ENCODE measurements at regions not wholly inside any gene's neighbourhood (a gene's known extent, or its start where the extent isn't known, plus 50 kb on each side); places are given as distances from the start of the nearest gene placed in this dataset.

- no peak overlapping the region for H3K27ac Mint-ChIP-seq
- DNase-seq (ENCODE audit: low spot score, unreplicated experiment) = no peak
- H3K4me1 Mint-ChIP-seq (ENCODE audit: low read depth) = no peaks in the 10 kb centered on the region
- no peaks in the 10 kb centered on the region for H3K27me3 Mint-ChIP-seq
- no peaks in the 10 kb centered on the region for H3K36me3 Mint-ChIP-seq (ENCODE audit: insufficient read depth)
- H3K4me3 Mint-ChIP-seq (ENCODE audit: low read depth) = no peak overlapping the region
- TF ChIP-seq CTCF (IDR thresholded peaks at IDR 0.05; ENCODE audit: unreplicated experiment) = no peak
- no peaks in the 10 kb centered on the region for H3K9me3 Mint-ChIP-seq (ENCODE audit: low read depth)
These were observed 935.8 kb downstream of the TLE4 start for GRCh38 chr9:80507611-80508010.

GRCh38 chr9:80504601-80505230 lies 933.0 kb downstream of the TLE4 start:
- Mint-ChIP-seq H3K4me3 (ENCODE audit: low read depth) (no peak overlapping the region), H3K9me3 (ENCODE audit: low read depth) (no peaks in the 10 kb centered on the region), H3K27me3 (no peaks in the 10 kb centered on the region)

GRCh38 chr9:80503671-80504281 lies 932.0 kb downstream of the TLE4 start:
- Mint-ChIP-seq H3K27me3 (no peaks in the 10 kb centered on the region), H3K4me1 (ENCODE audit: low read depth) (peaks cover 10% of the 10 kb centered on the region), H3K27ac (no peak overlapping the region), H3K4me3 (ENCODE audit: low read depth) (no peak overlapping the region), H3K9me3 (ENCODE audit: low read depth) (no peaks in the 10 kb centered on the region), H3K36me3 (ENCODE audit: insufficient read depth) (no peaks in the 10 kb centered on the region)
- no peak for DNase-seq (ENCODE audit: low spot score, unreplicated experiment)
- TF ChIP-seq CTCF (IDR thresholded peaks at IDR 0.05; ENCODE audit: unreplicated experiment) = no peak

More at GRCh38 chr9:80504601-80505230, 933.0 kb downstream of the TLE4 start:
- H3K27ac Mint-ChIP-seq = no peak overlapping the region
- no peak for DNase-seq (ENCODE audit: low spot score, unreplicated experiment)
- H3K36me3 Mint-ChIP-seq (ENCODE audit: insufficient read depth) = no peaks in the 10 kb centered on the region
- no peak for TF ChIP-seq CTCF (IDR thresholded peaks at IDR 0.05; ENCODE audit: unreplicated experiment)
- peaks cover 6% of the 10 kb centered on the region for H3K4me1 Mint-ChIP-seq (ENCODE audit: low read depth)

GRCh38 chr9:80502306-80502705 lies 930.5 kb downstream of the TLE4 start:
- H3K27me3 Mint-ChIP-seq = no peaks in the 10 kb centered on the region

GRCh38 chr9:80501635-80502034 lies 929.9 kb downstream of the TLE4 start:
- H3K36me3 Mint-ChIP-seq (ENCODE audit: insufficient read depth) = no peaks in the 10 kb centered on the region
- no peaks in the 10 kb centered on the region for H3K9me3 Mint-ChIP-seq (ENCODE audit: low read depth)
- H3K27me3 Mint-ChIP-seq = no peaks in the 10 kb centered on the region
- DNase-seq (ENCODE audit: low spot score, unreplicated experiment) = no peak
- no peak overlapping the region for H3K27ac Mint-ChIP-seq
- no peak overlapping the region for H3K4me3 Mint-ChIP-seq (ENCODE audit: low read depth)
- H3K4me1 Mint-ChIP-seq (ENCODE audit: low read depth) = peaks cover 28% of the 10 kb centered on the region
- no peak for TF ChIP-seq CTCF (IDR thresholded peaks at IDR 0.05; ENCODE audit: unreplicated experiment)

More at GRCh38 chr9:80502306-80502705, 930.5 kb downstream of the TLE4 start:
- TF ChIP-seq CTCF (IDR thresholded peaks at IDR 0.05; ENCODE audit: unreplicated experiment) = no peak
- DNase-seq (ENCODE audit: low spot score, unreplicated experiment) = no peak
- Mint-ChIP-seq H3K27ac (no peak overlapping the region), H3K4me1 (ENCODE audit: low read depth) (peaks cover 23% of the 10 kb centered on the region), H3K4me3 (ENCODE audit: low read depth) (no peak overlapping the region), H3K9me3 (ENCODE audit: low read depth) (no peaks in the 10 kb centered on the region), H3K36me3 (ENCODE audit: insufficient read depth) (no peaks in the 10 kb centered on the region)

Data from progenitor cell of endocrine pancreas (in vitro differentiated cells).